ENCODE measurements at regions not wholly inside any gene's neighbourhood (a gene's known extent, or its start where the extent isn't known, plus 50 kb on each side); places are given as distances from the start of the nearest gene placed in this dataset.

DNA sequence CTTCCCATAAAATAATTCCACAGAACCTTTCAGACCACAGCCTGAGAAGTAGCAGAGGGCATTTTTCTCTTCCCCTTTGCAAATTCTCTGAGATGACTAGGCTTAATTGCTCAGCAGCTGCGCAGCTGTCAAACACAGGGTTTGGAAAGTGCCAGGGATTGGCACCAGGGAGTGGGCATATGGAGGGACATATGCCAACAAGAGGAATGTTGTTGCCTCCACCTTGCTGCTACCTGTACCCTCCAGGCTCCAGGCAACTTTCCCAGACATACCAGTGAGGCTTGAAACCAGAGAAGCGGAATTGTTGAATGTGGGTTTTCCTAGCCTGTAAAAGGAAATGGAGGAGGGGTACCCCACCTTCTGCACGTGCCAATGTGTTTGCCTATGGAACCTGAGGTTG is 256.2 kb upstream of the GPR101 start:
- H3K4me3 ChIP-seq (ENCODE audit: low read depth in 1 of 2, low read length in 1 of 2): no peak overlapping the region
- no peaks in the 10 kb centered on the region for H3K27me3 ChIP-seq
- H3K9me3 ChIP-seq: no peaks in the 10 kb centered on the region
- no peak overlapping the region for H3K27ac ChIP-seq
- H3K36me3 ChIP-seq: no peaks in the 10 kb centered on the region
- TF ChIP-seq, protein P1, sequence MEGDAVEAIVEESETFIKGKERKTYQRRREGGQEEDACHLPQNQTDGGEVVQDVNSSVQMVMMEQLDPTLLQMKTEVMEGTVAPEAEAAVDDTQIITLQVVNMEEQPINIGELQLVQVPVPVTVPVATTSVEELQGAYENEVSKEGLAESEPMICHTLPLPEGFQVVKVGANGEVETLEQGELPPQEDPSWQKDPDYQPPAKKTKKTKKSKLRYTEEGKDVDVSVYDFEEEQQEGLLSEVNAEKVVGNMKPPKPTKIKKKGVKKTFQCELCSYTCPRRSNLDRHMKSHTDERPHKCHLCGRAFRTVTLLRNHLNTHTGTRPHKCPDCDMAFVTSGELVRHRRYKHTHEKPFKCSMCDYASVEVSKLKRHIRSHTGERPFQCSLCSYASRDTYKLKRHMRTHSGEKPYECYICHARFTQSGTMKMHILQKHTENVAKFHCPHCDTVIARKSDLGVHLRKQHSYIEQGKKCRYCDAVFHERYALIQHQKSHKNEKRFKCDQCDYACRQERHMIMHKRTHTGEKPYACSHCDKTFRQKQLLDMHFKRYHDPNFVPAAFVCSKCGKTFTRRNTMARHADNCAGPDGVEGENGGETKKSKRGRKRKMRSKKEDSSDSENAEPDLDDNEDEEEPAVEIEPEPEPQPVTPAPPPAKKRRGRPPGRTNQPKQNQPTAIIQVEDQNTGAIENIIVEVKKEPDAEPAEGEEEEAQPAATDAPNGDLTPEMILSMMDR (IDR thresholded peaks at IDR 0.05): no peak
- no peaks in the 10 kb centered on the region for H3K4me1 ChIP-seq (ENCODE audit: control insufficient read depth in 1 of 2, insufficient read depth in 1 of 2, low read depth in 1 of 2, low read length in 1 of 2)

DNA sequence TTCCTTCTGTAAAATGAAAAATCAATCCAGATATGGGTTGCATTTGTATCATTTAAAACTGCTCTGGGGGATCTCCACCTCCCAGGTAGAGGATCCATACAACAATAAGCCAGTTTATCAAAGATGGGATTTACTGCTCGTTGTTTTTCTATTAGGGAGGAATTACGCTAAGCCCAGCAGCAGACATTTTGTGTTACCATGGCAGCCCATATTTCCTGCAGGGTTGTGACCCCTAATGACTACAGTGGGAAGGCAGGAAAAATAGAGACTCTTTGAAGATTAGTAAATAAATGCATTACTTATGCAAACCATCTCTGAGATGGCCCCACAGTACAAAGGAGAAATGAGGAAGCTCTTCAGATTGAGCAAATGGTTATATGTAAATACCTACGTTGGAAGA is 253.4 kb upstream of the GPR101 start:
- TF ChIP-seq, protein P1 (IDR thresholded peaks at IDR 0.05): no peak
- Histone ChIP-seq H3K36me3 (no peaks in the 10 kb centered on the region), H3K4me1 (ENCODE audit: control insufficient read depth in 1 of 2, insufficient read depth in 1 of 2, low read depth in 1 of 2, low read length in 1 of 2) (no peaks in the 10 kb centered on the region), H3K27me3 (no peaks in the 10 kb centered on the region), H3K9me3 (no peaks in the 10 kb centered on the region), H3K4me3 (ENCODE audit: low read depth in 1 of 2, low read length in 1 of 2) (no peak overlapping the region), H3K27ac (no peak overlapping the region)

DNA sequence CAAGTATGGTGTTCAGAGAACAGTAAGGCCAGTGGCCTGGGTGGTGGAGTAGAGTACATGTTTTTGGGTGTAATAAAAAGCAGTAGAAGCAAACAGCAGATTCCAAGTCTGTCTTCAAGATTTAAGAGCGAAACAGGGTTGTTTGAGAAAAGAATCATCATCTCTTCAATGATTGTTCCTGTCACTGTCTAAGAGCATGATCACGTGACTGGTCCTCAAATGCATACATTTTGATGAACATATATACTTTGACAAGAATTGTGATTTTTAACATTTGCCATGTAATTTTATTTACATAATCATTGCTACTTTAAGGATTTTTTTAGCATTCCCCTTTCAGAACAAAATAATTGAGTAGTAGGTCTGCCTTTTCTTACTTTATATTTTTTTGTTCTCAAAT is 252.6 kb upstream of the GPR101 start:
- Histone ChIP-seq H3K27me3 (no peaks in the 10 kb centered on the region), H3K9me3 (no peaks in the 10 kb centered on the region), H3K27ac (no peak overlapping the region), H3K4me1 (ENCODE audit: control insufficient read depth in 1 of 2, insufficient read depth in 1 of 2, low read depth in 1 of 2, low read length in 1 of 2) (no peaks in the 10 kb centered on the region), H3K36me3 (no peaks in the 10 kb centered on the region), H3K4me3 (ENCODE audit: low read depth in 1 of 2, low read length in 1 of 2) (no peak overlapping the region)
- TF ChIP-seq, protein P1 (IDR thresholded peaks at IDR 0.05): no peak

DNA sequence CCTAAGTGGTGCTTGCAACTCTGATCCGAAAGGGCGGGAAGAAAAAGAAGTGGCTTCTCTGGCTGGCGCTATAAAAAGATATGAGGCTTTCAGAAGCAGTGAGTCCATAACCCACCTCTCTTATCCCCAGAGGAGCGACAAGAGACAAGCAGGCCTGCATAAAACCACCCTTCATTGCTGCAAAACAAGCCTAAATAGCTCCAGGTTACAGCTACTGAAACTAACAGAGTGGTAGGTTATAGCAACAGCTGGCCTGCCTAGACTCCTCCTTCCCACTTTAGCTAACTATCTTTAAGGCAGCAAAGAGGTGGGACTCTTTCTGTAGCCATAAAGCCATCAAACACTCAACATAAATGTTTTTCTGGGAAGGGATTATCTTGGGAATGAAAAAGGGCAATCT is 245.0 kb upstream of the GPR101 start:
- Histone ChIP-seq H3K4me1 (ENCODE audit: control insufficient read depth in 1 of 2, insufficient read depth in 1 of 2, low read depth in 1 of 2, low read length in 1 of 2) (no peaks in the 10 kb centered on the region), H3K9me3 (no peaks in the 10 kb centered on the region), H3K27ac (no peak overlapping the region), H3K27me3 (no peaks in the 10 kb centered on the region), H3K36me3 (no peaks in the 10 kb centered on the region), H3K4me3 (ENCODE audit: low read depth in 1 of 2, low read length in 1 of 2) (no peak overlapping the region)
- TF ChIP-seq, protein P1 (IDR thresholded peaks at IDR 0.05): no peak

DNA sequence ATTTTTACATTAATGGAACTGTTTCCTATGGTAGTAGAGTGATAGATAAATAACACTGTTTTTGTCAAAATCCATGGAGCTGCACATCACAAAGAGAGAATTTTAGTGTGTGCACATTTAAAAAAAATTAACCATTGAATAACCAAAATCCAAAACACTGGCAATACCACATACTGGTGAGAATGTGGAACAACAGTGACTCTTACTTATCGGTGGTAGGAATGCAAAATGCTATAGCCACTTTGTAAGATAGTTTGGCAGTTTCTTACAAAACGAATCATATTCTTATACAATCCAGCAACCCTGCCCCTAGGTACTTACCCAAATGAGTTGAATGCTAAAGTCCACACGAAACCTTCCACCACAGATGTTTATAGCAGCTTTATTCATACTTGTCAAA is 229.6 kb upstream of the GPR101 start:
- Histone ChIP-seq H3K27ac (no peak overlapping the region), H3K27me3 (no peaks in the 10 kb centered on the region), H3K4me1 (ENCODE audit: control insufficient read depth in 1 of 2, insufficient read depth in 1 of 2, low read depth in 1 of 2, low read length in 1 of 2) (no peaks in the 10 kb centered on the region), H3K4me3 (ENCODE audit: low read depth in 1 of 2, low read length in 1 of 2) (no peak overlapping the region), H3K9me3 (no peaks in the 10 kb centered on the region), H3K36me3 (no peaks in the 10 kb centered on the region)
- TF ChIP-seq, protein P1 (IDR thresholded peaks at IDR 0.05): no peak

DNA sequence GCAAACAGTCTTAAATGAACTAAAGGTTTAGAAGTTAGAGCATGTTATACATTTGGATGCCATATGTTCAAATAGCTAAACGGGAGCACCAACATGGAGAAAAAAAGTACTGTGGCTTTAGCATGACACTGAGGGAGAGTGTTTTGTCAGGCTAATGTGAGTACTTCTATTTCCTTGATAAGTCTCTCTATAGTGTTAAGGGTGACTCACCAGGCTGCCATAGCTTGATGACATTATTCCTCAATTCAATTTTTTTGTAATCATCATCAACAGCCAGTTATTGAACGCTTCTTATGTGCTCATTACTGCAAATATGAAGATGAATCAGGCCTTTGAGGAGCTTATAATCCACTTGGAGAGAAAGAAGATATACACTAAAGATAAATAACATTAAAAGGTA is 211.4 kb upstream of the GPR101 start:
- H3K4me3 ChIP-seq (ENCODE audit: low read depth in 1 of 2, low read length in 1 of 2): no peak overlapping the region
- H3K27me3 ChIP-seq: no peaks in the 10 kb centered on the region
- no peaks in the 10 kb centered on the region for H3K36me3 ChIP-seq
- H3K4me1 ChIP-seq (ENCODE audit: control insufficient read depth in 1 of 2, insufficient read depth in 1 of 2, low read depth in 1 of 2, low read length in 1 of 2): no peaks in the 10 kb centered on the region
- TF ChIP-seq, protein P1 (IDR thresholded peaks at IDR 0.05): no peak
- H3K9me3 ChIP-seq: no peaks in the 10 kb centered on the region
- H3K27ac ChIP-seq: no peak overlapping the region

All from neutrophil (primary cell).